ENCODE measurements at regions not wholly inside any gene's neighbourhood (a gene's known extent, or its start where the extent isn't known, plus 50 kb on each side); places are given as distances from the start of the nearest gene placed in this dataset.
"Not testable (repeated sequence)": the region's sequence is repeated elsewhere in the genome, so short reads cannot be mapped to it uniquely, and the experiment has no call there.

DNA sequence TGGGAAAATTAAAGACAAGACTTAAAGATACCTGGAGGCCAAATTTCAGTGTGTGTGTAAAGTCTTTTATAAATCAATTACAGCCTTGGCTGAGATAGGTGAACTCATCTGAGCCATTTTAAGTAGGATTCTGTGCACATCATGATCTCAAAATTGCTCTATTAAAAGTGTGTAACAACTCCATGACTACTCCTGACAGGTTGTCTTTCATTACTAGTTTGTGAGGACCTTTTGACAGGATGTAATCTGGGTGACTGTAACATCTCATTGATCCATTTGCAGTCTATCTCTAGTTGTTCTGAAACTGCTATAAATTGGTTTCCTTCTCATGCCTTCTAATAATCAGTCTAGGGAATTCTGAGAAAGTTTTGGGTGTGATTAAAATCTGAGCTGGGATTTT is 753.3 kb downstream of the SLITRK5 start:
- DNase-seq (ENCODE audit: low read depth in 2 of 2): no peak

DNA sequence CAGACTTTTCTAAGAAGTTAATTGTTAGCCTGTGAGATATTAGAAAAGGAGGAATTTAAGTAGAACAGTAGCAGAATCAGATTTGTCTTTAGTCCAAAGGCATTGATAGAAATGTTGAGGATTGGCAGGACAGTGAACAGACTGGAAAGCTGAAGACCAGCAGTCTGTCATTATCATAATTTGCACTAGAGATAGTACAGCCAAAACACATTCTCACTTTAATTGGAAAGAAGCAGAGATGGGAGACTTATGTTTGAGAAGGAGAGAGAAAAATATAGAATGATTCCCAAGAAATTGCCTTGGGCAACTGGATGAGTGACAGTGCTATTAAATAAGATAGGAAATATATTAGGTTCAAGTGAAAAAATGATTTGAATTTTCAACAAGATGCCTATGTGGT is 755.5 kb downstream of the SLITRK5 start:
- no peak for DNase-seq (ENCODE audit: low read depth in 2 of 2)

DNA sequence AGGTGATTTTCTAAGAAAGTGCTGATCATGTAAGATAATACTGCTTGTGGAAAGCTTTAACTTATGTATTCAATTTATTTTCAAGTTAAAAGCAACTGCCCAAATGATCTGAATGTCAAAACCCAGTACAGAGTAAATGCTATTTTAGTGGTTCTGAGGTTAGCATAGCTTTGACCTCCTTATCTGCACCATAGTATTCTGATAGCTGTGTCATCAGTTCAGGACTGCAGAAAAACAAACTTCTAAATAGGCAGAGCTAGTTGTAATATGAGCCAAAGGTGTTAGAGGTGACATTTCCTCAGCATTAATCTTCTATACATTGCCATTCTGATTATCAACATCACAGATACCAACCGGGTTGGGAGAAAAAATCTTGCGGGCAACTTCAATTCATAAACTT is 758.7 kb downstream of the SLITRK5 start:
- DNase-seq (ENCODE audit: low read depth in 2 of 2): no peak

DNA sequence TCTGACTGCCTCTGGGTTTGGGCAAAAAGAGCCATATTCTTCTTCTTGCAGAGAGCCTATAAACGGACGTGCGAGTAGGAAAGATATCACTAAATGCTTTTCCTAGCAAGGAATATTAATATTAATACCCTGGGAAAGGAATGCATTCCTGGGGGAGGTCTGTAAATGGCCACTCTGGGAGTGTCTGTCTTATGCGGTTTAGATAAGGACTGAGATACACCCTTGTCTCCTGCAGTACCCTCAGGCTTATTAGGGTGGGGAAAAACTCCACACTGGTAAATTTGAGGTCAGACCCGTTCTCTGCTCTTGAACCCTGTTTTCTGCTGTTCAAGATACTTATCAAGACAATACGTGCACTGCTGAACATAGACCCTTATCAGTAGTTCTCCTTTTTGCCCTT is 763.8 kb downstream of the SLITRK5 start:
- DNase-seq (ENCODE audit: low read depth in 2 of 2): no peak

DNA sequence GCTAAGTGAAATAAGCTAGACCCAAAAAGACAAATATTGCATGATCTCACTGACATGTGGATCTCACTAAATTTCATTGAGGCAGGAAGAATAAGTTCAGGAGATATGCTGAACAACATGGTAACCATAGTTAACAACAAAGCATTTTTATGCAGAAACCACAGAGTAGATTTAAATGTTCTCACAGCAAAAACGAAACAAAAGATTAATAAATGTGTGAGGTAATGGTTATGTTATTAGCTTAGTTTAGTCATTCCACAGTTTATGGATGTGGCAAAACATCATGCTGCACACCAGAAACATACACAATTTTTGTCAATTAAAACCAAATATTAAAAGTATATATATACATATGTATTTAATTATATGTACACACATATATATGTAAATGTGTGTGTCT is 765.8 kb downstream of the SLITRK5 start:
- no peak for DNase-seq (ENCODE audit: low read depth in 2 of 2)

DNA sequence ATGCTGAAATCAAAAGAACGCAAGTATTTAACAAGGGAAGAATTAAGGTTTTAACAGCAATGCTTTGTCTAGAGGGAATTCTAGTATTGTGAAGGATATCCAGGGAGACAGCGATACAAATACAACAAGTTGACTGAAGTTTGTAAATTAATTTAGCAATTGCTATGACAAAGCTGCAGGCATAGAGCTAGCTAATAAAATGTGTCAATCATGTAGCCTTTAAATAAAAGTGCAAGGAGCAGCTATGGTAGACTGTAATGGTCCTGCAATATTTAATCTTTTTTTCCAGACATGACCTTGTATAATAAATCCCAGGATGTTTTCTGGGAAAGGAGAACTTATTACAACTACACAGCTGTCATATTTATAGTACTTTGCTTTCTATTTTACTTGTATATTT is 779.3 kb downstream of the SLITRK5 start:
- DNase-seq (ENCODE audit: low read depth in 2 of 2): no peak

DNA sequence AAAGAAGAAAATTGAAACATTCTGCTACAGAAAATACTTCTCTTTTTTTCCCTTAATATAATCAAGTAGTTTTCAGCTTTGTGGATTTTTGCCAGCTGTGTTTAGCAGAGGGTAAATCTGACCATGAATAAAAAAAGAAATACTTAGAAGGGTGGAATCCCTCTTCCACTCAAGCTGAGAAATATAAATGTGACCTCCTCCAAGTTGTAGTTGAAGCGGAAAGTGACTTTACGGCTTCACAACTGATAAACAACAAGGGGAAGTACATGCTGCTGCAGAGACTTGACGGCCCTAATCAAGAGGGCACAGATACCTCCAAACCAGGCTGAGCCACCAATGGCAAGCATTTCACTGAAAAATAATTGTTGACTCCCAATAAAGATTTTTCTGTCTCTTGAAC is 785.0 kb downstream of the SLITRK5 start:
- DNase-seq (ENCODE audit: low read depth in 2 of 2): no peak

DNA sequence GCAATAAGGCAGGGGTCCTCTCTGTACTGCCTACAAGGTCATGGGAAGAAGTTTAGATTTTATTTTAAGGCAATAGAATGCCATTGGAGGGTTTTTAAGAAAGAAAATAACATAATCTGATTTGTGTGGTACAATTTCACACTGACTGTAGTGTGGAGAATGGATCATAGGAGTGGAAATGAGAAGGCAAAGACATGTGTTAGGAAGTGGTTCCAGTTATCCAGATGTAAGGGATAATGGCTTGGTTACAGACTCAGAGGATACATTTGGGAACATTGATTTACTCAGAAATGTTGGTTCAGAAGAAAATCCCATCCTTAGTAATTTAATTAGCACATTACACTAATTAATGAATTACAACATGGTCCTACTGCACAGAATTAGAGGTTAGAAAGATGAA is 788.2 kb downstream of the SLITRK5 start:
- DNase-seq (ENCODE audit: low read depth in 2 of 2): no peak

DNA sequence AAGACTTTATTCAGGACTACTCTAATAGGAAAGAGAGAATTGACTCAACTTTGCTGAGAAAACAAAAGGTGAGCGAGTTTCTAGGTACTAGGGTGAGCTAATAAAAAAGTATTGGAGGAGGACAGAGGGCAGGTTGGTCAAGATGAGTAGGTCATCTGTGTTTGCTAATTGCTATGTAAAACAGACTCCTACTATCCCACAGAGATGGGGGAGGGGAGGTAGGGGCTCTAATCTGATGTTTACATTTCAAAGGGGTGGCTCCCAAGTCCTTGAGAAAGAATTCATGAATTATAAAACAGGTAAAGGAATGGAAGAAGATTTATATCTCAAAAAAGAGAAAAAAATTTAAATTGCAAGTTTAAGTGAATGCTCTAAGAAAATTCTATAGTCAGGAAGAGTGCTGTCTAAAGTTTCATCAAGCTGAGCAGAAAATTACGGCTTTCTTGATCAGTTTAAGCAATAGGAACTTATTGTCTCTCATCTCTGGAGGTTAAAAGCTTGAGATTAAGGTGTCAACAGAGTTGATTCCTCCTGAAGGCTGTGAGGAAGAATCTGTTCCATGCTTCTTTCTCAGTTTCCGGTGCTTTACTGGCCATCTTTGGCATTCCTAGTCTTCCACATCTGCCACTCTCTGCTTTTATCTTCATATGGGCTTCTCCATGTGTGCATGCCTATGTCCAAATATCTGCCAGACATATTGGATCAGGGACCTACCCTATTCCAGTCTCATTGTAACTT is 790.3 kb downstream of the SLITRK5 start:
- no peak for DNase-seq (ENCODE audit: low read depth in 2 of 2)

DNA sequence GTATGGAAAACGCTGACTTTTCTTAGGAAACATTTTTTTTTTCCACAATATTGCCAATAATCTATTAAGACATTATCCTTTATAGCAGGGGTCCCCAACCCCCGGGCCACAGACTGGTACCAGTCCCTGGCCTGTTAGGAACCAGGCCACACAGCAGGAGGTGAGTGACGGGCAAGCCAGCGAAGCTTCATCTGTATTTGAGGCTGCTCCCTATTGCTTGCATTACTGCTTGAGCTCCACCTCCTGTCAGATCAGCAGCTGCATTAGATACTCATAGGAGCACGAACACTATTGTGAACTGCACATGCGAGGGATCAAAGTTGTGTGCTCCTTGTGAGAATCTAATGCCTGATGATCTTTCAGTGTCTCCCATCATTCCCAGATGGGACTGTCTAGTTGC is 793.7 kb downstream of the SLITRK5 start:
- no peak for DNase-seq (ENCODE audit: low read depth in 2 of 2)

DNA sequence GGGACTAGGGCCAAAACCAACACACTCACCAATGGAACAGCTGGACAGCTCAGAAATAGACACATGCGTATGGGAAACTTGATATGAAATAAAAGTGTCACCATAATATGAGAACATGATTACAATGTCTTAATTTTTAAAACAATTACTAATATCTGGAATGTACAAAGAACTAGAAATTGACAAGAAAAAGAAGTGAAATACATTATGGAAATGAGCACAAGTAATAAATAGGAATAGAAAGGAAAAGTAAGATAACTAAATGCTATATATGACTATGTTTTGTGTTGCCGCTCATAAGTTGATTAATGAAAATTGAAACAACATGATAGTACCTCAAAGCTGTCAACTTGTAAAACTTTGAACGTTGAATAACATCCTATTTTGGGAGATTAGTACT is 801.1 kb downstream of the SLITRK5 start:
- no peak for DNase-seq (ENCODE audit: low read depth in 2 of 2)

DNA sequence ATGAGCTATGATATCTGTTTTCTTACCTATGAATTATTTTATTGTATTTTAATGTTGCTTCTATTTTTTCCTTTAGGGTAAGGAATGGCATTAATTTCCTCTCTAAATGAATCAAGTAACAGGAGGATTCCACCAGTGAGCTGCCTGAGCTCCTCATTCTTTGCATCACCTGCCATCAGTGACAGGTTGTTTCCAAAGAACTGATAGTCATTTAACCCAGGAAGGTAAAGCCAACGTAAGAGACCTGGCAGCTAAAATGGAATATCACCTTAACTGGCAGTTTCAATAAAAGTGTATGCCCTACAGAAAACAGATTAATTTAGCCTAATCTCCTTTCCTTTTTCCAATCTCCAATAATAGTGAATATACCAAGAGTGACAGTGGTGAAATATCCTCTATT is 812.0 kb downstream of the SLITRK5 start:
- no peak for DNase-seq (ENCODE audit: low read depth in 2 of 2)

DNA sequence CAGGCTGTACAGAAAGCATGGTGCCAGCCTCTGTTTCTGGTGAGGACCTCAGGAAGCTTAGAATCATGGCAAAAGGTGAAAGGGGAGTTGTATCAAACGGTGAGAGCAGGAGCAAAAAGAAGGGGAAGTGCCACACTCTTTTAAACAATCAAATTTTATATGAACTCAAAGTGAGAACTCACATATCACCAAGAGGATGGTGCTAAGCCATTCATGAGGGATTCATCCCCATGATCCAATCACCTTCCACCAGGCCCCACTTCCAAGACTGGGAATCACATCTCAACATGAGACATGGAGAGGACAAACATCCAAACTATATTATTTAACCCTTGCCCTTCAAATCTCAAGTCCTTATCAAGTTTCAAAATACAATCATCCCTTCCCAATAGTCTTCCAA is 836.7 kb downstream of the SLITRK5 start:
- no peak for DNase-seq (ENCODE audit: low read depth in 2 of 2)

DNA sequence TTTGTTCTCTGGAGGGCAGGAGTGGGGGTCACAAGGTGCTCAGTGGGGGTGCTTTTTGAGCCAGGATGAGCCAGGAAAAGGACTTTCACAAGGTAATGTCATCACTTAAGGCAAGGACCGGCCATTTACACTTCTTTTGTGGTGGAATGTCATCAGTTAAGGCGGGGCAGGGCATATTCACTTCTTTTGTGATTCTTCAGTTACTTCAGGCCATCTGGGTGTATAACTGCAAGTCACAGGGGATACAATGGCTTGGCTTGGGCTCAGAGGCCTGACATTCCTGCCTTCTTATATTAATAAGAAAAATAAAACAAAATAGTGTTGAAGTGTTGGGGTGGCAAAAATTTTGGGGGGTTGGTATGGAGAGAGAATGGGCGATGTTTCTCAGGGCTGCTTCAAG is 841.8 kb downstream of the SLITRK5 start:
- not testable (repeated sequence) for DNase-seq (ENCODE audit: low read depth in 2 of 2)

DNA sequence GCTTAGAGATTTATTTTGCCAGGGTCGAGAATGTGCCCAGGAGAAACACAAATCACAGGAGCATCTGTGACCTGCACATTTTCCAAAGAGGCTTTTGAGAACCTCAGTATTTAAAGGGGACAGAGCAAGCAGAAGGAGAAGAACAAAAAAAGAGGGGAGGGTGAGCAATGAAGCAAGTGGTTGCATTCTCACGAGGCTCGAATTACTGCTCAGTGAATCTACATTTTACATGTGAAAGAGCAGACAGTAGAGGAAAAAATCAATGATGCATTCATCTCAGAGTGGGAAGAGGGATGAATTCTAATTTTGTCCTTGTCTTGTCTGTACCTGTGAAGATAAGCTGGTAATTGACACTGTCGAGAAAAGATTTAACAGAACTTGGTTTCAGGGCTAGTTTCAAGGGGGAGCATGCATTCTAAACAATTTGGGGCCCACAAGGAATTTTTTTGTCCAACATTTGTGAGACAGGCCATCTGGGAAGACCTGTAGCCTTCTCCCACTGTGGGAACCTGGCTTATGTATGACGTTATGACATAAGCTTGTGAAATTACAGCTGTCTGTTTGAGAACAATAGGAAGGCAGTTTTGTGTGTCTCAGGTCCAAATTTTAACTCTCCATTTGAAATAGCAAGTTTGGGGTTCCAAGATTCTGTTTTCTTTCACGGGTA is 855.1 kb downstream of the SLITRK5 start:
- no peak for DNase-seq (ENCODE audit: low read depth in 2 of 2)

DNA sequence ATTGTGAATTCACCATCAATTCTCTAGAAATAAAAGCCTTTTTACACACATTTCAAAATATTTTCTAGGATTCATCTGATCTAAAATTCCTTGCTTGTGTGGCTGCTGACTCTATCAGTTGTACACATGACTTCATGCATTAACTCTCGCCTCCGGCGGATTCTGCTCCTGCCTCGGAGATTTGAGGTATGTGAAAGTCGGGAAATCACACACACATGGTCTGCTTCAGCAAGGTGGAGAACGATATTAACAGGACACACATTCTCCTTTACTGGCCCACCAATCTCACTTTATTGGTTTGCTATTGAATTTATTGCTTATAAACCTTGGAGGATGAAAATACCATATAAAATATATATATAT is 855.7 kb downstream of the SLITRK5 start:
- no peak for DNase-seq (ENCODE audit: low read depth in 2 of 2)

DNA sequence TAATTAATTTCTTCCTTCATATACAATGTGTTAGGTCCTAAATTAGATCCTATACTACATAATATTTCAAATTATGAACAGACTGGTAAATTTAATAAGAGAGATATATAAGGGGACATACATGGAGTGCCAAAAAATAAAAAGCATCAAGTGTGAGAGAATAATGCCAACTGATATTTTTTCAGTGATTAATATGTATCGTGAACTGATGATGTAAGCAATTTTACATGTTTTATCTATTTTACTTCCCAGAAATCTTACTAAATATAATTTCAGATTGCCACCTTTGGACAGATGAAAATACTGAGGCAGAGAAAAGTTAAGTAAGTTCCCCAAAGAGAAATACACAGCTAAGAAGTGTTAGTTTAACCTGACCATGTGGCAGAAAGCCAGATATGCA is 870.8 kb downstream of the SLITRK5 start:
- DNase-seq (ENCODE audit: low read depth in 2 of 2): no peak

DNA sequence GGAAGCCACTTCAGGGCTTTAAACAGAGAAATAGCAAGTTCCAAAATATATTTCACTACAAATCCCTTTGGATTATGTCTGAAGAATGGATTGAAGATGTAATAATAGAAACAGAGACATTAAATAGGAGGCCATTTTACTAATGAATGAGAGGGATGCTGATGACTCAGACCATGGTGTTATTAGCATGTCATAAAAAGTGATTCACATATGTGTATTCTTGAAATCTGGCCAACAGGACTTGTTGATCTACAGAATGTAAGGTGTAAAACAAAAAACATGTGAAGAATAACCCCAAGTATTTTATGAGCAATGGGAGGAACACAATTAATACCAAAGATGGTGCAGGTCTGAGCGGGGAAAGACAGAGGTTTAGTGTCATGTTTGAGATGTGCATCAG is 873.7 kb downstream of the SLITRK5 start:
- DNase-seq (ENCODE audit: low read depth in 2 of 2): no peak

DNA sequence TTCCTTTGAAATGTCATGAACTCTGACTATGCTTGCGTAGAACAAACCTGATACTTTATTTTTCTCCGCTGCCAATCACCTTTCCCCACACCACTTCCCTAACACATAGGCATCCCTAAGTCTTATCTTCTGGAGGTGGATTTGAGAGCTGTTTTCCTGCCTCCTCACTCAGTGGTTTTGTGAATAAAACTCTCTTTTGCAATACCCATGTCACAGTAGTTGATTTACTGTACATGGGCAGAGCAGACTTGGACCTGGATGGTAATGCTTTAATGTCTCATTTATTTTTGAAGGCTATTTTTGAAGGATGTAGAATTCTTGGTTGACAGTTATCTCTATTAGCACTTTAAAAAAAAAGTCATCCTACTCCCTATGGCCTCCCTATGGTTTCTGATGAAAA is 881.8 kb downstream of the SLITRK5 start:
- no peak for DNase-seq (ENCODE audit: low read depth in 2 of 2)

DNA sequence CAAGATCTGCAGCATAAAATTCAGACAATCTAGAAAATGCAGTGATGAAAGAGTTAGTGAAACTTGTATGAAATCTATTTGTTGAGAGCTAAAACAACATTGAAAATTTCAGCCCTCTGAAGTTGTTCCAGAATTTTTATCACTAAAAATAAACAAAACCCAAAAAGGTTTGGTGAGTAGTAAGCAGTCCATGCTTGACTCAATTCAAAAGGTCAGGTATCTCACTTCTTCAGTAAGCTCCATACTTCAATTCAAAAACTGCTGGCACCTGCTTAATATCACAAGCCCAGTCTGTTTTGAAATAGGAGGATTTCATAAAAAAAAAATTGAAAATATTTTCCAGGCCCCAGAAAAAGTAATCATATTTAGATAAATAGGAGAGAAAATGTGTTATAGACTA is 894.4 kb downstream of the SLITRK5 start:
- DNase-seq (ENCODE audit: low read depth in 2 of 2): no peak

DNA sequence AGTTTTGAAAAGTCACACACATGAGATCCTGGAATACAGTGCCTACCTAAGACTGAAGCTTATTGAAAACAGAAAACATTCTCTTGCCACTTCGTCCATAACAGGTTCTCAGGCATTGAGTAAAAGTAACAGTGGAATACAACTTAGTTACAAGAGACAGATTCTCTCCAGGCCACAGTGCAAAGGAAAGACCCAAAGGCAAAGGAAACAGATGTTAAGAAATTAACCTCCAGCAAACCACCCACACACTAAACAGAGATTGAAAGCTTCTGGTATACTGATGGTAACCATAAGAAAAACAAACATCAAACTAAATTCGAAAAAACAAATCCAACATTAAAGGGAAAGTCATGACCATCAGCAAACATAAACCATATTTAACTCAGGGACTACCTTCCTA is 914.7 kb downstream of the SLITRK5 start:
- no peak for DNase-seq (ENCODE audit: low read depth in 2 of 2)

DNA sequence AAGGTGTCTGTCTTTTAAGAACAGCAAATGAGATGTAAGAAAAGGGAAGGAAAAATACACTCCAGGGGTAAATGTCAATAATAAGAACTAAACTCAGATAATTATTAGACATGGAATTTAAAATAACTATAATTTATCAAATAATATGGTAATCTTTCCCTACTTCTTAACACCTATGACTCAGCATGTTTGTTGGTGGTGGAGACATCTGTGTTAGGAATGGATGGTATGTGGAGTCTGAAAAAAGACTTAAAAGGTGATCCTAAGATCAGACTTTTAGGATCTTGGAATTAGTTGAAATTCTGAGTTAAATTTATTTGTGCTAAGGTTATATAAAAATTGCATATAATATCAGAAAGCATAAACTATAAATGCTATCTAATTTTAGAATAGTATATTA is 915.1 kb downstream of the SLITRK5 start:
- no peak for DNase-seq (ENCODE audit: low read depth in 2 of 2)

DNA sequence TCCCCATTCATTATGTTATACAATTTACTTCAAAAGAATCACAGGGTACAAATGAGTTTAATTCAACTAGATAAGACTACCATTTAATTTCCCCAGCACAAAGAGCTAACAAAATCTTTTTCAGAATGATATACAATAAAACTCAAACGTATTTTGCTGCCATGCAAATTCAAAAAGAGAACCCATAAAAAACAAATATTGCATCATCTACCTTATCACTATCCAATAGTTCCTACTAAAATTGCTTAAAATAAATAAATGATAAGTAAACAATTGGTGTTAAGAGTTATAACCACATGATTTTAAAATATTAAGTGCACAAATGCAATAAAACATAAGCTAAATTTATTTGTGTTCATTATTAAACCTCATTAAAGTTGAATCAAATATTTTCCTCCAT is 919.4 kb downstream of the SLITRK5 start:
- no peak for DNase-seq (ENCODE audit: low read depth in 2 of 2)

DNA sequence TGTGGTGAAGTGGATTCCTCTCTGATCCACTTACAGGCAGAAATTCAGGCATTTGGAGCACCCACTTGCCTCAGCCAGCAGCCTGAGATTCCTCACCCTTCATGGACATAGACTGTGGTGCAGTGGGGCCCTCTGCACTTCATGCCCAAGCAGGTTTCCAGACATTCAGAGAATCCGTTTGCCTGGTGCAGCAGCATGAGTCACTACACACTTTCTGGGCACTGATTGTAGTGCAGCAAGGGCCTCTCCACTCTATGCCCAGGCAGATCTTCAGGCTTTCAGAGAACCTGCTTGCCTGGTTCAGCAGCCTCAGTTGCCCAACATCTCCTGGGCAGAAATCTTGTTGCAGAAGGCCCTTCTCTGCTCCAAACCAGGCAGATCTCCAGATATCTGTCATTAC is 920.9 kb downstream of the SLITRK5 start:
- no peak for DNase-seq (ENCODE audit: low read depth in 2 of 2)

Data from stimulated activated CD4-positive, alpha-beta T cell treated with anti-CD3 and anti-CD28 coated beads, Interleukin-12 subunit alpha, Interleukin-12 subunit beta, amount 100 ng/mL, for 24 hours (primary cell).